C1 segment of cervical spinal cord (tissue), 14 donors: ENCODE measurements at regions not wholly inside any gene's neighbourhood (a gene's known extent, or its start where the extent isn't known, plus 50 kb on each side); places are given as distances from the start of the nearest gene placed in this dataset.
"Not testable (repeated sequence)": the region's sequence is repeated elsewhere in the genome, so short reads cannot be mapped to it uniquely, and the experiment has no call there.

Experiments
- DNase-seq, 14 donors: peaks; one replicate each; lab custom pipeline; 2025; lab: John Stamatoyannopoulos, UW

- no peak for DNase-seq
Measured at GRCh38 chr6:131336596-131336995, 201.3 kb downstream of the AKAP7 start.

- DNase-seq: not testable (repeated sequence)
Measured at GRCh38 chr6:131346896-131347295, 211.6 kb downstream of the AKAP7 start.

GRCh38 chr6:131348572-131348971, 213.3 kb downstream of the AKAP7 start:
- no peak for DNase-seq

- no peak for DNase-seq
Measured at GRCh38 chr6:131349199-131349598, 213.9 kb downstream of the AKAP7 start.

- no peak for DNase-seq
Measured at GRCh38 chr6:131353106-131353505, 217.8 kb downstream of the AKAP7 start.

- DNase-seq: no peak
Measured at GRCh38 chr6:131353876-131354275, 218.6 kb downstream of the AKAP7 start.

- DNase-seq: no peak
Measured at GRCh38 chr6:131354356-131354755, 218.7 kb upstream of the ARG1 start.

- DNase-seq: no peak
Measured at GRCh38 chr6:131356161-131356560, 216.9 kb upstream of the ARG1 start.

- no peak for DNase-seq
Measured at GRCh38 chr6:131357501-131357900, 215.5 kb upstream of the ARG1 start.

GRCh38 chr6:131362070-131362469, 211.0 kb upstream of the ARG1 start:
- no peak for DNase-seq

GRCh38 chr6:131362696-131363095, 210.3 kb upstream of the ARG1 start:
- DNase-seq: no peak

GRCh38 chr6:131363947-131364834, 208.8 kb upstream of the ARG1 start:
- no peak for DNase-seq

- DNase-seq: no peak
Measured at GRCh38 chr6:131366223-131366622, 206.8 kb upstream of the ARG1 start.

- no peak for DNase-seq
Measured at GRCh38 chr6:131367206-131367873, 205.7 kb upstream of the ARG1 start.

GRCh38 chr6:131368198-131368911, 204.7 kb upstream of the ARG1 start:
- peak in 8 of 14 donors; percentile 7 to 48 (median 20) for DNase-seq

GRCh38 chr6:131372535-131372934, 200.5 kb upstream of the ARG1 start:
- DNase-seq: no peak

- no peak for DNase-seq
Measured at GRCh38 chr6:131377112-131377705, 195.8 kb upstream of the ARG1 start.

- no peak for DNase-seq
Measured at GRCh38 chr6:131378874-131379273, 194.2 kb upstream of the ARG1 start.

GRCh38 chr6:131379948-131380347, 193.1 kb upstream of the ARG1 start:
- DNase-seq: no peak

GRCh38 chr6:131381052-131381708, 191.8 kb upstream of the ARG1 start:
- no peak for DNase-seq

- DNase-seq: no peak
Measured at GRCh38 chr6:131381709-131382093, 191.3 kb upstream of the ARG1 start.
